ENCODE measurements at regions not wholly inside any gene's neighbourhood (a gene's known extent, or its start where the extent isn't known, plus 50 kb on each side); places are given as distances from the start of the nearest gene placed in this dataset.

GRCh38 chr2:10243926-10244270 is 58.8 kb upstream of the HPCAL1 start (continued):
- no peak for TF ChIP-seq ZNF462 (CRISPR knock-in tag; IDR thresholded peaks at IDR 0.05)
- no peak for TF ChIP-seq EZH2phosphoT487 (IDR thresholded peaks at IDR 0.05; ENCODE audit: unreplicated experiment)
- no peak for TF ChIP-seq ZNF114 (CRISPR knock-in tag; IDR thresholded peaks at IDR 0.05)
- TF ChIP-seq CREB1 (CRISPR knock-in tag; IDR thresholded peaks at IDR 0.05; ENCODE audit: low read depth) = no peak
- TF ChIP-seq, protein P1, sequence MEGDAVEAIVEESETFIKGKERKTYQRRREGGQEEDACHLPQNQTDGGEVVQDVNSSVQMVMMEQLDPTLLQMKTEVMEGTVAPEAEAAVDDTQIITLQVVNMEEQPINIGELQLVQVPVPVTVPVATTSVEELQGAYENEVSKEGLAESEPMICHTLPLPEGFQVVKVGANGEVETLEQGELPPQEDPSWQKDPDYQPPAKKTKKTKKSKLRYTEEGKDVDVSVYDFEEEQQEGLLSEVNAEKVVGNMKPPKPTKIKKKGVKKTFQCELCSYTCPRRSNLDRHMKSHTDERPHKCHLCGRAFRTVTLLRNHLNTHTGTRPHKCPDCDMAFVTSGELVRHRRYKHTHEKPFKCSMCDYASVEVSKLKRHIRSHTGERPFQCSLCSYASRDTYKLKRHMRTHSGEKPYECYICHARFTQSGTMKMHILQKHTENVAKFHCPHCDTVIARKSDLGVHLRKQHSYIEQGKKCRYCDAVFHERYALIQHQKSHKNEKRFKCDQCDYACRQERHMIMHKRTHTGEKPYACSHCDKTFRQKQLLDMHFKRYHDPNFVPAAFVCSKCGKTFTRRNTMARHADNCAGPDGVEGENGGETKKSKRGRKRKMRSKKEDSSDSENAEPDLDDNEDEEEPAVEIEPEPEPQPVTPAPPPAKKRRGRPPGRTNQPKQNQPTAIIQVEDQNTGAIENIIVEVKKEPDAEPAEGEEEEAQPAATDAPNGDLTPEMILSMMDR (conservative IDR thresholded peaks at IDR 0.05; ENCODE audit: low read depth in 2 of 2) = no peak

- Histone ChIP-seq H3K4me3 (no peak overlapping the region), H3K27me3 (ENCODE audit: insufficient read depth) (no peaks in the 10 kb centered on the region), H3F3A (replicated peaks; ENCODE audit: low read depth) (no peaks in the 10 kb centered on the region), H3K9me2 (ENCODE audit: insufficient read depth) (no peaks in the 10 kb centered on the region), H2AFZ (no peak overlapping the region), H3K27ac (ENCODE audit: low read depth) (no peak overlapping the region), H3K79me2 (replicated peaks; ENCODE audit: insufficient read depth) (no peaks in the 10 kb centered on the region), H3K4me2 (no peak overlapping the region), H4K20me1 (replicated peaks; ENCODE audit: insufficient read depth) (no peaks in the 10 kb centered on the region), H3K4me1 (ENCODE audit: insufficient read depth) (no peaks in the 10 kb centered on the region), H3K36me3 (ENCODE audit: insufficient read depth) (no peaks in the 10 kb centered on the region)
- Mint-ChIP-seq H3K9me3 (no peaks in the 10 kb centered on the region), H3K4me3 (no peak overlapping the region), H3K36me3 (ENCODE audit: low read depth) (no peaks in the 10 kb centered on the region), H3K27ac (no peak overlapping the region), H3K4me1 (no peaks in the 10 kb centered on the region; the same call in 2 of the 3 replicates), H3K27me3 (ENCODE audit: insufficient read depth, low read depth, poor library complexity) (no peaks in the 10 kb centered on the region)
- DNase-seq (ENCODE audit: low spot score) (no peak), ATAC-seq (no peak)
- TF ChIP-seq JUNB (IDR thresholded peaks at IDR 0.05; ENCODE audit: unreplicated experiment) = no peak
- TF ChIP-seq, protein P1 (conservative IDR thresholded peaks at IDR 0.05; ENCODE audit: low read depth in 2 of 2) = no peak
These were observed 57.7 kb upstream of the HPCAL1 start for GRCh38 chr2:10245021-10245420.
